ENCODE measurements at regions not wholly inside any gene's neighbourhood (a gene's known extent, or its start where the extent isn't known, plus 50 kb on each side); places are given as distances from the start of the nearest gene placed in this dataset.

GRCh38 chr2:149781263-149781808 lies 193.8 kb upstream of the MMADHC start:
- TF ChIP-seq CTCF (IDR thresholded peaks at IDR 0.05) (no peak), POLR2AphosphoS5 (IDR thresholded peaks at IDR 0.05; ENCODE audit: low read depth, low read length) (no peak), REST (IDR thresholded peaks at IDR 0.05; ENCODE audit: insufficient read depth in 1 of 2, low read depth in 2 of 2, low read length in 1 of 2) (no peak)
